ENCODE measurements at regions not wholly inside any gene's neighbourhood (a gene's known extent, or its start where the extent isn't known, plus 50 kb on each side); places are given as distances from the start of the nearest gene placed in this dataset.

DNA sequence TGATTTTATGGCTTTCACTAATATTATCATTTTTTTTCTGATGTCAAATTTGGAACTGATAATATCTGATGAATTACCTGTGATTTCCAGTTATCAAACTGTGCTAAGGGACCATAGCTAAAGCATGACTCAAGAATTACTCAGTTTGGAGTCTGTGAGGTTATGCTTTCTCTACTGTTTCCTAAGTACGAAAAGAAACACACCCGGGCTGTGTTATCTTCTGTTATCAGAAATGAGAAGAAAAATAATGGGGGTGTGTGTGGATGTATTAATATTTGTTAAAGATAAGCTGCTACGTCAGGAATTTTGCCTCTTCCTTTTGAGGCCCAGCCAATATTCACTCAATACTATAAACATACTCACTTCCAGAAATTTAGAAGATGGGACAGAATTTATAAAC lies 1401.9 kb upstream of the FLRT2 start:
- no peak for DNase-seq

DNA sequence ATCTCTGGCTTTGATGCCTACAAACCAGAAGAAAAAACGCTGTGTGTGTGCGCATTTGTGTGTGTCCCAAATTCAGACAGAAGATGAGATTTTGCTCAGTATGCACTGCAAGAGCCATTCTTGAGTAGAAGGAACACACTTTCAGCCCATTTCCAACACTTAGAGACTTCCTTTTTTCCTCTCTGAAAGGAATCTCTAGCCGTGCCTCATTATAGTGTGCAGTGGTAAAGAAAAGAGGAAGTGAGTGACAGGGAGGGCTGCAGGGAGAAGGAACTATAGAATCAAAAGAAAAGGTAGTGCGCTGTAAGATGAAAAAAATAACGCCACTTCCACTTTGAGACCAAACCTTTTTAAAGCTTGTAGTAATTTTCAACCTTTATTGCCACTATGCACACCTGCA lies 1400.9 kb upstream of the FLRT2 start:
- DNase-seq, result peak; percentile 37 to 39

DNA sequence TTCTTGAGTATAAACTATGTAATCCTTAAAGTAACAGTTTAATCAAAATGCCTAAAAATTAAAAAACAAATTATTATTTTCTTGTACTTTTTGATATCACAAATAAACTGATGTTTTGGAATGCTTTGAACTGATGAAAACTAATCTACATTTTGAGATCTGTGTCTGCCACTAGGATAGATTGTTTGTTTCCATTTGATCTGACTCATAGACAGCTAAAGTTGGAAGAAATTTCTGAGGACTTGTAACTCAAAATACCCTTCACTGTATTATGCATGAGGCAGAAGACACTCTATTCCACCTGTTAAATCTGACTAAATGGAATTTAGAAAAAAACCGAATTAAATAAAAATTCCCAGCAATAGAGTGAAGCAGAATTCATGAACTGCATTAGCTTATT lies 1400.0 kb upstream of the FLRT2 start:
- no peak for DNase-seq

DNA sequence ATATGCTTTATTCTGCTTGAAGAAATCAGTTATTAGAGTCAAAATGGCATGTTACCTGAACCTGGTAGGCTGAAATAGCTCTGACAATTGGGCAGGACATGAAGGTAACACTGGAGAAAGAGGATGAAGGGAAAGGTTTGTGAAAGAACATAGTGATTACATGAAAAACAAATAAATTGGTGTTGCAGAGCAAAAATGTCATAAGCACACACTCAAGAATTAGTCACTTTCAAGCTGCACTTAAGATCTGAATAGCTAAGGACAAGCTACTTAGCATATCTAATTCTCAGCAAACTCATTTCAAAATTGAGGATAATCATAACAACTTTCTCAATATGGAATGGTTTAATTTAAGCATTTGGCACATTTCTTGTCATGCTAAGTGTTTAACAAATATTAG lies 1398.0 kb upstream of the FLRT2 start:
- DNase-seq, result no peak

DNA sequence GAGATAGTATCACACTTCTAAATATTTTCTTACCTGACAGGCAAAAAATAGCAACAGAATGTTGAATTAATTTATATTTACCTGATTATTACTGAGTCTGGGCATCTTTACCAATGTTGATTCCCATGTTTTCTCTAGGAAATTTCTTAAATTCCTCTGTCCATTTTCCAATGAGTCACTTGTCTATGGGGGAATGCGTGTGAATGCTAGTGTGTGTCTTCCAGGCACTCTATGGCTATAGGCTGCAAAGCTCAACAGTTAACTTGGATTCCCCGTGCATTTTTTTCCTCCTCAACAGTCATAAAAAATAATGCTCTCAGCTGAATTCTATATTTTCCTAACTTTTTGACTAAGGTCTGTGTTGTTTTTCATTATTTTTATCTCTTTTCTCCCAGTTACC lies 1385.8 kb upstream of the FLRT2 start:
- no peak for DNase-seq

DNA sequence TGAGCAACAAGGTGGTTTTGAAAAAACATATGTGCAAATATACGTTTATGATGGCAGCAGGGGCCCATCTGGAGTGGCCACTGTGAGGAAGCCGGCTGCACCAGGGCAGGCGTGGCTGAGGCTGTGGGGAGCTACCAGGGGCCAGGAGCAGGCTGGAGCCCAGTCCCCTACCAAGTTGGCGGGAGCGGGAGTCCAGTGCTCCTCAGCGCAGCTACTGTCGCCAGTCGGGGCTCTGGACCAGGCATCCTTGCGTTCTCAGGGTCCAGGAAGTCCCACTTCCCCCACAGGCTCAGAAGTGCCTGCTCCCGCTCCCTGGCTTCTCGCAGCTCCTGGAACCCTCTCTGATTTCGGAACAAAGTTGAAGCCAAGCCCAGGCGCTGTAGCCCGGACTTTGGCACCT lies 1377.5 kb upstream of the FLRT2 start:
- no peak for DNase-seq

DNA sequence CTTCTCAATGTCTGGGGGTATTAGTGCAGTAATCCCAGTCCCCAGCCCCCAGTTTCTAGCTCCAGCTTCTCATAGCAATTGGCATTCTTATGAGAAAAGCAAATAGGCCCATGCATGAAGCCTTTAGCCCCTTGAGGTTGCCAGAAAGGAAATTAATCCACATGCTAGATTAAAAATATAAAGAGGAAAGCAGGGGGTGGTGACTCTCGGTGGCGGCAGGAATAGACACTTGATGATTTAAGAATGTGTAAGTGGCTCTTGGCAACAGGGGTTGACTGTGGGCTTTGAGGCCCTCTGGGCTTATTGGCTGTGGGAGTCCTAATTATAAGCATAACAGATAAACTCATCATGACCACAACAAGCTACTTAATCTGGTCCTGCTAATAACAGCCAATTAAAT lies 1367.3 kb upstream of the FLRT2 start:
- DNase-seq, result no peak

DNA sequence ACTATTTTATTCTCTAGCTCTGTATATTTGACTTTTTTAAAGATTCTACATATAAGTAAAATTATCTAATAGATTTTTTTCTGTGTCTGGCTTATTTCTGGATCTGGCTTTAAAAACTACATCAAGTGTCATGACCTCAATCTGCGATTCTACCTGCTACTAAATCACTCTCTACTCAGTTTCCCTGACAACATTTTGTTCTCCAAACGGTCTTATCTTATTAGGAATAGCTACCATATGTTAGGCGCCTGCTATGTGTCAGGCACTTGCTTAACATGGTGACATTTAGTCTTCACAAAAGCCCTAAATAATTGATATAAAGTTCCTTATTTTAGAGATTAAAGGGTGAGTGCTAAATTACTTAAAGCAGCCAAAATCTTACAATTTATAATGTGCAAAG lies 1362.9 kb upstream of the FLRT2 start:
- DNase-seq, result no peak

DNA sequence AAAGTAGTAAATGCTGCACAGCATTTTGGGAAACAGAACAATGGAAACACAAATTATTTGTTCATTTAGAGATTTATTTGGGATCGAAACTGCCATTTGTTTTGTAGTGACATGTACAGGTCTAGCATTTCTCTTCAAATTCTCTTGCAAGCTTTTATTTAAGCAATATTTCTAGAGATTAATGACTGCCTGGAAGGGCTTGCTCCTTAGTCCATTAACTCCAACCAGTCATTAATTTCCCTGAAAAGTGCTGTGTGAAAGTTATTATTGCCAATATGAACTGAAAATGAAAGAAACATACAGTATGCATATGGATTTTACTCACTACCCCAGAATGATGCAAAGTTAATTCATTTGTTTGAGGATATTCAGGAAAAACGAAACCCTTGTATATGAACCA lies 1349.6 kb upstream of the FLRT2 start:
- DNase-seq, result no peak

DNA sequence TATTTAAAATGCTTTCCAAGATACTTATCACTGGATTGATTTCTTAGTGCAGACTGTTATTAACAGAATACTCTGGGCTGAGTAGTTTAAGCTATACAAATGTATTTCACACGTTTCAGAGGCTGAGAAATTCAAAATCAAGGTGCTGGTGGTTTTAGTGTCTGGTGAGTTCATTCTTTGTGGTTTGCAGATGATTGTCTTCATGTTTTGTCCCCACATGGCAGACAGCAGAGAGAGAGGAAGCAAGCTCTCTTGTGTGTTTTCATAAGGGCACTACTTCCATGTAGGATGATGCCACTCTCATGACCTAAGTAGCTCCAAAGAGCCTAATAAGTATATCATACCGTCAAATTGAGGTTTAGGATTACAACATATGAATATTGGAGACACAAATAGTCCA lies 1348.9 kb upstream of the FLRT2 start:
- DNase-seq, result no peak

DNA sequence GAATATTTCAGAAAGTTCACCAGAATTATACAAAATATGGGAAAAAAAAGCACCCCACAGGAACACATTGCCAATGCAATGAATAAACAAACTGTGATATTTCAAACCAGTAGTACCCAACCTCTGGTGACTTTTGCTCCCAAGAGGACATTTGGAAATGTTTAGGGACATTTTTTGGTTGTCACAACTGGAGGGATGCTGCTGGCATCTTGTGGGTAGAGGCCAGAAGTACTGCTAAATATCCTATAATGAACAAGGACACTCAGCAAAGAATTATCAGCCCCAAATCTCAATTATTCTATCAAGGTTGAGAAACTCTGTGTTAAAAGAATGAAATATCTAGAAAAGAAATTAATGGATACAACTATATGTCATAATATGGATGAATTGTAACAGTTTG lies 1334.4 kb upstream of the FLRT2 start:
- no peak for DNase-seq

DNA sequence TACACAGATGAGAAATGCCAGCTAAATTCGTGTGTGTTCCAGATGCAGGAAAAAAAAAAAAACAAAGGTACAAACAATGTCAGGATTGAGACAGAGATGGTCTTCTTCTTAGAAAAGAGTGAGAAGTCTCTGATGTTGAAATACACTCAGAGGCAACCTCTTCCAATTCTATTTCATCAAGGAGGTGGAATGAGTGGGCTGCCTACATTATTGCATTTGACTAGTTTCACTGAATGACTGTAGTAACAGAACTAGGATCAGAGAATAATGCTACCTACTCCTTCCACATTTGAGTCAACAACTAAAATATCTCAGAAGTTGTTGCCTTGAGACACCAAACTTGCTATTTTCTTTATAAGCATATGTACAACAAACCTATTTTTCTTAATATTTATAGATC lies 1332.2 kb upstream of the FLRT2 start:
- DNase-seq, result no peak

DNA sequence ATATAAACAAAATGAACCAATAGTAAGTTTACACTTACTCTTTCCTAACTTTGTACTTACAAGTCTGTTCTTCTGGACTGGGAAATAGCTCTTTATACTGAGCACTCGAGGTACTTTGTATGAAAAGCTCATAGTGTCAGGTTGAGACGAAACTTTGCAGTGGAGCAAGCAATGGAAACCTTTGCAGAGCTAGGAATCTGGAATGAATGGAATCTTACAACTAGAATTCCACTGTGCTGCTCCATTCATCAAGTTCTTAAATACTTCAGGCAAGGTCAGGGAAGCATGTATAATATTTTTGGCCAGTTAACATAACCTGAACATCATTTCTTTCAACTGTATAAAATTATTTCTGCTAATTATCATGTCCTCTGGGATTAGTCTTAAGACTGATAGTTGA lies 1327.5 kb upstream of the FLRT2 start:
- no peak for DNase-seq

DNA sequence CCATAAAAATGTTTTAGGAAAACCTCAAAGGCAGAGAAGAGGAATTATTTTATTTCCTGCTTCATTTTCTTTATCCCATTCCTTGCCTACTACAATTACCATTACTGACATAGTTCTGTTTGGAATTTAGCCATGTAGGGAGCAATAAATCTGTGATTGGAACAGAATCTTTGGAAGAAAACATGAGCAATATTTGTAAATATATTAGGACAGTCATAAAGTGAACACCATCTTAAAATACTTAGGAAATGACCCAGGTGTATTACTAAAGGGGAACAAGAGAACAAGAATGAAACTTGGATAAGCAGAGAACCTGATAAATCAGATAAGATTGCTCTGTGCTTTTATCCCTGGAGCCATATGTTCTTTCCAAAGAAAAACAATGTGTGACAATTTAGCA lies 1326.0 kb upstream of the FLRT2 start:
- DNase-seq, result no peak

DNA sequence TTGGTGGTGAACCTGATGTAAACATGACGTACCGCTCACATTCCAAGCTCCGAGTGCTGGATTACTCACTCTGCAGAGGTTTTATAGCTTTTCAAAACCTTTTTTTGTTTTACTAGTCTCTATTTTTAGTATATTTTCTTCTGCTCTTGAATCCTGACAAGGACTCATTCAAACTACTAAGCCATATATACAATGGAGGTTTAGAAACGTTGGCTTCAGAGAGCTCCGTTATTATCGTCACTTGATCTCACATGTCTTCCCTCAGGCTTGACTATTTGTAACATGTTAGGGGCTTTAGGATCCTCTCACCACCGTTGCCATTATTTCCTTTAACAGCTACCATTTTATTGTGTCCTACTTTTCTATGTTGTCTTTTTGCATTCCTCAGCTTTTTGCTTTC lies 1321.5 kb upstream of the FLRT2 start:
- no peak for DNase-seq

DNA sequence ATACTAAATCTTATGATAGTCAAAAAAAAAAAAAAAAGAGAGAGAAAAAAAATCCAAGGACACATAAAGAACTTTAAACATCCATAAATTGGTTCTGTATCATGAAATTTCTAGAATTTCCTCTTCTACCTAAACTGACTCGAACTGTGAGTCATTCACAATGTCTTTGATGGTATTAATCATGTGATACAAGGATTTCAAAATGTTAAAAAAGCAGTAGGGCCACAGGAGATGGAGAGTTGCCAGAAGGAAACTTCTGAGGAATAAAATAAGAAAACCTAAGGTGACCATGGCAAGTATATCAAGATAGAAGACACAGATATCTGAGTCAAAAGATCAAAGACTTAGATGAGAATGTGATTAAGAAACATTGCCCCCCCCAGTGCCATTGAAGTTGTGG lies 1320.9 kb upstream of the FLRT2 start:
- no peak for DNase-seq

DNA sequence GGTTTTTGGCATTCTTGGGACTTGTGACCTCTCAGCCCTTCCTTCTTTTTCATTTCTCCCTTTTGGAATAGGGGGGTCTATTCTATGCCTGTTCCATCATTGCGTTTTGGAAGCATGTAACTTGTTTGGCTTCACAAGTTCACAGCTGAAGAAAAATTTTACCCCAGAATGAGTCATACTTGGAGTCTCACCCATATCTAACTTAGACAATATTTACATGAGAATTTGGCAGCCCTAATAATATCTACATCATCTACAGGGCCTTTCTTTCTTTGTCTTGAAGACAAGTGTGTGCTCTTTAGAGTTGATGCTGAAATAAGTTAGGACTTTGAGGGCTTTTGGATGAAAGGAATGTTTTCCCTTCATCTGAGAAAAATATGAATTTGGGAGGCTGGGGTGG lies 1312.9 kb upstream of the FLRT2 start:
- DNase-seq, result no peak

DNA sequence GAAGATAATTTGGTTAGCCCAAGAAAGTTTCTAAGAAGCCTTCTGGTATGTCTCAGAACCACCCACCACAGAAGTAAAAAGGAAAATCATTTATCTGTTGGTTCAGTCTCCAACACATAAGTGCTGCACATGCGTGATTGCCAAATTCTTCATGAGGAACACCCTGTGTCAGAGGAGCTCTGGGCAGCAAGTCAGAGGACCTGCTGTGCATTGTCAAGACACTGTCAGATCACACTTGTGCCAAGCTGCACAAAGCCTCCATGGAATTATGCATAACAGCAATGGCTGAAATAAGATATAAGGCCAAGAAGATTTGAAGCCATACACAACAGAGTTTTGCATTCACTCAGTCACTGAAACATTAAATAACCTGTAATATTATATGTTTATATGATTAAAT lies 1304.7 kb upstream of the FLRT2 start:
- DNase-seq, result no peak

DNA sequence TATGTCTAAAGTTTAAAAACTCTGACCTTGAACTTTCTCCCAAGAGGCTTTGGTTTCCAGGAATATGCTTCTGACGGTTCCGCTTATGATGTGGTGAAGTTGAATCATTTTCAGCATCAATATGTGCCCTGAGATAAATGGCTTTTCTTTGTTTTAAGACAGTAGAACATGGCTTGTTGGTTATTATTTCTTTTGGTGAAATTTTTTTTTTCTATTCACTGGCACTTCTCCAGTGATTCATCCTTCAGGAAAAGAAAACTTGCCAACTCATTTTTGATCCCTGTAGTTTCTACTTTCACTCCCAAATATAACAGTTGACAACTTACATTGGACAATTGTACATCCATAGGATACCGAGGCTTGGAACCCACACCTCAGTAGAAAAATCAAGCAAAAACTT lies 1301.2 kb upstream of the FLRT2 start:
- no peak for DNase-seq

DNA sequence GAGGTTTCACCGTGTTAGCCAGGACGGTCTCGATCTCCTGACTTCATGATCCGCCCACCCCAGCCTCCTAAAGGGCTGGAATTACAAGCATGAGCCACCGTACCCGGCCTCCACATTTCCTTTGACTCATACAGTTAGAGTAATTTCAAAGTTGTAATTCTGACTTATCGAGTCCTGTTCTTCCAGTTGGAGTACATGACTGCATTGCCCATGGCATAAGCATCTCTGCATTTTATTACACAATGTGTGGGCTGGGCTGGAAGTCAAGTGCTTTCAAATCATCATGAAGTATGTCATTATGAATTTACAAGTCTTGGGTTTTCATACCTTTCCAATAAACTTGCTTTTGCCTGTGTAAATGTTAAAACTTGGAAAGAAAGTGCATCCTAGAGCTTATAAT lies 1295.7 kb upstream of the FLRT2 start:
- no peak for DNase-seq

DNA sequence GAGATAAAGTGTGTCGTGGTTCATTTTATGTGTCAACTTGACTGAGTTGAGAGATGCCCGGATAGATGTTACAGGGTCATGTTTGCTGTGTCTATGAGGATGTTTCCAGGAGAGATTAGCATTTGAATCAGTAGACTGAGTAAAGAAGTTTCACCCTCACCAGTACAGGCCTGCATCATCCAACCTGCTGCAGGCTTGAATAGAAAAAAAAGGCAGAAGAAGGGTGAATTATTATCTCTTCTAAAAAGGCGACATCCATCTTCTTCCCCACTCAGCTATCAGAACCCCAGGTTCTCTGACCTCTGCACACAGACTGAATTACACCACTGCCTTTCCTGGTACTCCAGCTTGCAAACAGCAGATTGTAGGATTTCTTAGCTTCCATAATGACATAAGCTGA lies 1293.7 kb upstream of the FLRT2 start:
- DNase-seq, result no peak

DNA sequence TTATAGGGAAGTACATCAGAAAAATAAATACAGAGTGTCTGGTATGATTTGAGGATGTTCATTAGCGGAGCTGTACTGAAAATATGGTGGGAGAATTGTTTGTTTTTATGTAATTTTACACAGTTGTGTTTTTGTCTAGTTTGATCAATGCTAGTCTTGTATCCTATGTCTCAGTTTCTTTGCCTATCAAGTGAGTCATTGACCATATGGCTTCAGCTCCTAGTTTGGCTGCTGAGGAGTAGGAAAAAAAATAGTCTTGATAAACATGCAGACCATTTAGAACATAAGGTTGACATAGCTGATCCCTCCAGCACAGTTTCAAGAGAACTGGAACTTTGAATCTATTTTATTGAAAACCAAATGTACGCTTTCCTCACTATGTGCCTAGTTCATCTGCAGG lies 1292.1 kb upstream of the FLRT2 start:
- DNase-seq, result no peak

DNA sequence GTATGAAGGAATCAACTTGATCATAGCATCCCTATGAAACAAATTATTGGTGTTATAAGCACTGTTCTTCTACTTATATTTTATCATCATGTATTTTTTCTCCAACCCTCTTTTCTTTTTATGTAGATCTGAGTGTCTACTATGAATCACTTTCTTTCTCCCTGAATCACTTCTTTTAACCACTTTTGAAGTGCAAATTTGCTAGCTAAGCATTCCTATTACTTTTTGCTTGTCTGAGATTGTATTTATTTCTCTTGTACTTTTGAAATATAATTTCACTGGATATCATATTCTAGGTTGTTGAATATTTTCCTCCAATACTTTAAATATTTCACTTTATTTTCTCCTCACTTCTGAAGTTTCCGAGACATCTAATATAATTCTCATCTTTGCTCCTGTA lies 1282.3 kb upstream of the FLRT2 start:
- no peak for DNase-seq

DNA sequence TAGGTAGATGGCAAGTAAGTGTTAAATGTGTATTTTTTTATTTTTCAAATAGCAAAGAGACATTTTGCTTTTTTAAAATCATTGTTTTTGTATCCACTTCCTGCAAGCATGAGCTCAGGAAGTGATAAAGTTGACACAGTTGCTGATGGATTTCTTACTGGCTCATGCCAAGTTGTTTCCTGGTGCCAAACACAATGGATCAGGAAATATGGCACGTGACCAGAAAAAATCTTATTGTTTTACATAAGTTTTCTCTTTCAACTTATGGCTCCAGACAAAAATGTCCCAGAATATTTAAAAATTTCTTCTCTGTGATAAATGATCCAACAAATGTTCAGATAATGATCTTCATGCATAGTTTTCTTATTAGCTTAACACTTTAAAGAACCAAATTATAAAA lies 1279.1 kb upstream of the FLRT2 start:
- no peak for DNase-seq

DNA sequence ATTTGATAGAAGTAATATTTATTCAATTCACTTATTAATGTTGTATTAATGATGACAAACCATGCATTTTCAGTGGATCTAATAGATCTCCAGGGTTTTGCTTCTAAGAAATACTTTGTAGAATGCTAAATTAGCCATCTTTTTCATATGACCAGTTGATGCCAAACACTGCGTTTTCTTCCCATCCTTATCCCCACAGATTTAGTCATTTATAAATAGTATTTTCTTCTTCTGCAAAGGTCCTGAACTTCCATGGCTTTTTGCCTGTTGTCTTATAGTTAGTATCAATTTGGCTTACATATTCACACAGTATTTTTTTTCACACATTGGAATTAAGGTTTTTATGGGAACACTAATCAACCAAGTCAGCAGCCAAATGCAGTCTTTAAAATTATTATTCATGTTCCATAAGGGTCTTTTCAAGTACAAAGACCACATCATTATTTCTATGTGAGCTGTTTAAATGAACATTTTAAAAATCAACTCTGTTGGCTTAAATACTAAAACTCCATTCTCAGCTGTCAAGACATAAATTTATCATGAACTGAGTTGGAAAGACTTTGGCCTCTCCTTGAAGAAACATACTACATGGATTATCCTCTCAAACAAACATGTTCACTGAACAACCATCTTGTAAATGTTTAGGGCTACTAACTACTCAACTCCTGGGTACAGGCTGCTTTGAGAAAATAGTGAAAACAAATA lies 1278.4 kb upstream of the FLRT2 start:
- DNase-seq, result no peak

DNA sequence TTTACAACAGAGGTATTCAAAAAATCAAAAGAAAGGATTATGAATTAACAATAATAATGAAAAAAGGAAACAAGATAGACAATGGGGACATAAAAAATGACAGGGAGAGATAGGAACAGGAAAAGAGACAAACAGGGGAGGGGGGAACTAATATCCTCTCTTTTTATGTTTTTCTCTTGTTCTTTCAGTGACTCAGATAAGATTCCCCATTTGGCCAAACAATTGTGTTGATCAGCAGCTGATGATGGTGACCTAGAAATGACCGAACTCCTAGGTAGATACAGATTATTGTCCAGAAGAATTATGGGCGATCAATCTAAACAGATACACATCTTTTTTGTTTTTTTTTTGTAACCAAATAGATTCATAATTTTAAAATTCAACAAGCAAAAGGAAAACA lies 1277.2 kb upstream of the FLRT2 start:
- DNase-seq, result no peak

All from inflammatory macrophage (primary cell).